ENCODE measurements at regions not wholly inside any gene's neighbourhood (a gene's known extent, or its start where the extent isn't known, plus 50 kb on each side); places are given as distances from the start of the nearest gene placed in this dataset.

DNA sequence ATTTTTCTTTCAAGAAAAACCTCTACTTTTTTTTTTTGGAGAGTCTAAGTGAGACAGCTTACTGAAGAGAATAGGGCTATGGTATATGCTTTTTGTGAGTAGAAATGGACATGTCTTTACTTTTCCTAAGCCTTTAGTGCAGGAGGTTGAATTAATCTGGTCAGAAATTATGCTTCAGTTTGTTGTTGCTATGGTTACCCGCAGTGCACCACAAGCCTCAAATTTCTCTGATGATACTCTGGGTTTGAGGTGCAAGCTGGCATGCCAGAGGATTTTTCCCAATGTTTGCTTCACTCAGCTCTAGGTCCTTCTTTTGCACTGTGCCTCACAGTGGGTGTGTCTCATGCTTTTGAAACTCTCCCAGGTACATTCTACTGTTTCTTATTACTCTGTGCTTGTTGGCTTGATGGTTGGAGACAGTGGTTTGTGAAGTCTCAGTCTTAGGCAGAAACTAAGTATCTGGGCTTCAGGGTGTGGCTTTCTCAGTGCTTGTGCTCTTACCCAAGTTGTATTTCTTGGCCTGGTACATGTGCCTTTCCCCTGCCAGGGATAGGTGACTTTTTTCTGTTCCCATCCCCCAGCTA, 278.3 kb downstream of the RBM43 start:
- DNase-seq (ENCODE audit: low spot score) (no peak), ATAC-seq (ENCODE audit: low FRiP score) (no peak)
- TF ChIP-seq, protein P1, sequence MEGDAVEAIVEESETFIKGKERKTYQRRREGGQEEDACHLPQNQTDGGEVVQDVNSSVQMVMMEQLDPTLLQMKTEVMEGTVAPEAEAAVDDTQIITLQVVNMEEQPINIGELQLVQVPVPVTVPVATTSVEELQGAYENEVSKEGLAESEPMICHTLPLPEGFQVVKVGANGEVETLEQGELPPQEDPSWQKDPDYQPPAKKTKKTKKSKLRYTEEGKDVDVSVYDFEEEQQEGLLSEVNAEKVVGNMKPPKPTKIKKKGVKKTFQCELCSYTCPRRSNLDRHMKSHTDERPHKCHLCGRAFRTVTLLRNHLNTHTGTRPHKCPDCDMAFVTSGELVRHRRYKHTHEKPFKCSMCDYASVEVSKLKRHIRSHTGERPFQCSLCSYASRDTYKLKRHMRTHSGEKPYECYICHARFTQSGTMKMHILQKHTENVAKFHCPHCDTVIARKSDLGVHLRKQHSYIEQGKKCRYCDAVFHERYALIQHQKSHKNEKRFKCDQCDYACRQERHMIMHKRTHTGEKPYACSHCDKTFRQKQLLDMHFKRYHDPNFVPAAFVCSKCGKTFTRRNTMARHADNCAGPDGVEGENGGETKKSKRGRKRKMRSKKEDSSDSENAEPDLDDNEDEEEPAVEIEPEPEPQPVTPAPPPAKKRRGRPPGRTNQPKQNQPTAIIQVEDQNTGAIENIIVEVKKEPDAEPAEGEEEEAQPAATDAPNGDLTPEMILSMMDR (IDR thresholded peaks at IDR 0.05), result no peak

DNA sequence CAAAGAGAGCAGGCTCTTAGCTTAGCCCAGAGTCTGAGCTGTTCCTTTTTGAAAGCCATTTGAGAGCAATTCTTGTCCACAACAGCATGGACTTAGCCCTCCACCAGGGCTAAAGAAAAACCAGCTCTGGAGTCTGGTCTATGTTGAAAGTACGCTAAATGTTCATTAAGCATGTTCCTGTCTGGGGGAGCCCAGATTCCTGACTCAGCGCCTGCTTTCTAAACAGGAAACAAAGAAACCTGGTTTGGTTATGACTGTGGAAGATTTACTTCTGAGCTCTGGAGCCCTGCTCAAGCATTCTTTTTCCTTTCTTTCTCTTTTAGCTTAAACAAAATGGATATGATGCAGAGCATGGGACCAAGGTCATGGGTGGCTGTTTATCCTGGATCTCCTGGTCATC, 279.8 kb downstream of the RBM43 start:
- no peak for DNase-seq (ENCODE audit: low spot score)
- no peak for ATAC-seq (ENCODE audit: low FRiP score)

DNA sequence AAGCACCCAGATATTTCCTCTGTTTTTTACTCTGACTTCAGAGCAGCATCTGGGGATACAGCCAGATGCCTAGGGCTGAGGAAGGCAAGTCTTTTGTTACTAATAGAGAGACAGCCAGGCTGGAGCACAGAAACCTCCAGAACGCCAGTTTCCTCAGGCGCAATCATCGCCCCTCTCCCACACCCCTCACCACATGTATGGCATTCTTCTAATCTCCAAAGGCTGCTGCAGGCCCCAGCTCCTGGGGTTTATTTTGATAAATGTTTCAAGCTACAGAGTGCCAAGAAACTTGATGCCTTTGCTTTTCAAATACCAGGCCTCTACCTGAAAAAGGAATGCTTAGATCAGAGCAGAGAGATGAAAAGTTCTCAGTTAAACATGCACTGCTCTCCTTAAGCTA, 283.6 kb downstream of the RBM43 start:
- TF ChIP-seq, protein P1 (IDR thresholded peaks at IDR 0.05), result no peak
- DNase-seq (ENCODE audit: low spot score) (no peak), ATAC-seq (ENCODE audit: low FRiP score) (no peak)

More for the DNA sequence above, 279.8 kb downstream of the RBM43 start:
- TF ChIP-seq, protein P1 (IDR thresholded peaks at IDR 0.05), result no peak

DNA sequence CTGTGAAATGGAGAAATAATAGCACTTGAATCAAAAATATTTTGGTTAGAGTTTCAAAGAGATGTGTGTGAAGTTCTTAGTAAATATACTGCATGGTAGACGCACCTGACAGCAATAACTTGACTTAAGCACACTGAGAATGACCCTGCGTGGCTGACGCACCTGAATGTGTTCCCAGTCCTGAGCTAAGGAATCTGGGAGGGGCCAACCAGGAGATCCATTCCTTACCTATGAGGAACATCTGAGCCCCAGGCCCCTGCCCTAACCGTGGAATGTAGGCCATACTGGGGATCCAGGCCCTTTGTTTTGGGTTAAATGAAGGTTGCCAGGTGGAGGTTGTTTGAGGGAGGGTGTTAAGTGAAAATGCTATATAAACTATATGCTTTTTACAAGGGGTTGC, 284.4 kb downstream of the RBM43 start:
- TF ChIP-seq, protein P1 (IDR thresholded peaks at IDR 0.05), result no peak
- no peak for DNase-seq (ENCODE audit: low spot score)
- no peak for ATAC-seq (ENCODE audit: low FRiP score)

DNA sequence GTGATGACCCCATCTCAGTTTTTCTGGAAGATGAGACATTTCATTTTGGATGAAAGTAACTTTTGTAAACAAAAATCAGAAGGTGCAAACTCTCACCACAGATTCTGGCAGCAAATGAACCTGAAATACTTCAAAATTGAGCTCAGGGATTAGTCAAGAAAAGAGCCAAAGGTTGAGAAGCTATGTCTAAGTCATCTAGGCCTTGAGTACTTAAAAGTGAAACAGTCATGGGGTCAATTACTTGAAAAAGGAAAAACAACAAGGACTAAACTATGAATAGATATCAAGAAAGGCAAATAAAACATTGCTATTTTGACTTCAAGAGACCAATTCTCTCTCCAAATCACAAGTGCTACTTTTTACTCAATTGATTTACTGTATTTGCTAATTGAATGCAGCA, 285.1 kb downstream of the RBM43 start:
- DNase-seq (ENCODE audit: low spot score) (no peak), ATAC-seq (ENCODE audit: low FRiP score) (no peak)
- TF ChIP-seq, protein P1 (IDR thresholded peaks at IDR 0.05), result no peak

DNA sequence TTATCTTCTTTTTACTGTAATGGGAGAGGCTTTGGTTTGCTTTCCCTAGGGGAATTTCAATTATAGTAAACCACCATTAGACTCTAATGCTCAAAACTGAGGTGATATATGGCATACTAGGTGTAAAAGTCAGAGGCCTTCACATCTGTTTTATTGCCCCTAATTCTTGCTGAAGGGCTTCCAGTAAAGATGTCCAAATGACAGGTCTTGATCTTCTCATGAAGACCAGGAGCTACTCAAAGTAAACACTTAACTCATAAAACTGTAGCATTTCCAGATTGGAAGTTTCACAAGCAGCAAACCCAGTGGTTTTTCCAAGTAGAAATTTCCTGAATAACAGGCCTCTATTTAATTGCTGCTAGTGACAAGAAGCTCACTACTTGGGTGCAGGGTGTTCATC, 286.8 kb downstream of the RBM43 start:
- no peak for ATAC-seq (ENCODE audit: low FRiP score)
- TF ChIP-seq, protein P1 (IDR thresholded peaks at IDR 0.05), result no peak
- no peak for DNase-seq (ENCODE audit: low spot score)

DNA sequence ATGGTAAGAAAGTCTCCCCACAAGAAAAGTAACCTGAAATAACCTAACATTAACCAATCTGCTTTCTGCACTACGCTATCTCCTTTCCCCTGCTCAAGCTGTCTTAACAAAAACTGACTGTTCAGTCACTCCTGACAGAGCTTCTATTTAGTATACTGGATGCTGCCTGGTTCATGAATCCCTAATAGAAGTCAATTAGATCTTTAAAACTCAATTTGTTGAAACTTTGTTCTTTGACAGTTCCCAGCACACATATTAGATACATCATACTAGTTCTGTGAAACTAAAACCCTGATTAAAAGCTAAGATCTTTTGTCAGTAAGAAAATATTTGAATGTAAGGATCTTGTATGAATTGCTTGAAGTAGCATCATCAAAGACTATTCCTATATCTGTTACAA, 287.4 kb downstream of the RBM43 start:
- DNase-seq (ENCODE audit: low spot score) (no peak), ATAC-seq (ENCODE audit: low FRiP score) (no peak)
- TF ChIP-seq, protein P1 (IDR thresholded peaks at IDR 0.05), result no peak

Measured in omental fat pad (tissue), 3 donors.